ENCODE measurements at regions not wholly inside any gene's neighbourhood (a gene's known extent, or its start where the extent isn't known, plus 50 kb on each side); places are given as distances from the start of the nearest gene placed in this dataset.

GRCh38 chr3:28151207-28151550 is 90.2 kb upstream of the CMC1 start:
- no peak for TF ChIP-seq CTCF (IDR thresholded peaks at IDR 0.05)
- TF ChIP-seq POLR2A (IDR thresholded peaks at IDR 0.05) = no peak
- TF ChIP-seq POLR2AphosphoS5 (IDR thresholded peaks at IDR 0.05) = no peak
